Activated CD4-positive, alpha-beta memory T cell treated with anti-CD3 and anti-CD28 coated beads, Interleukin-2, amount 10 ng/mL, durations not matched to agents 7 days and 5 days (primary cell): ENCODE measurements at regions not wholly inside any gene's neighbourhood (a gene's known extent, or its start where the extent isn't known, plus 50 kb on each side); places are given as distances from the start of the nearest gene placed in this dataset.
"Not testable (repeated sequence)": the region's sequence is repeated elsewhere in the genome, so short reads cannot be mapped to it uniquely, and the experiment has no call there.

Experiments
- CTCF ChIA-PET: fragments of 350-600 bp; sonication (Branson Sonifier 250); formaldehyde crosslinking; loops from one replicate; lab custom pipeline; 2021; ENCODE audit warnings: antibody characterized with exemption, inconsistent platforms; lab: Charles Lee
- POLR2A ChIA-PET: fragments of 350-600 bp; sonication (Branson Sonifier 250); formaldehyde crosslinking; loops from one replicate; lab custom pipeline; 2021; ENCODE audit warnings: antibody characterized with exemption; lab: Charles Lee
- DNase-seq: peaks from one replicate; pipeline ENCODE4 v3.0.0-alpha.2; 2020
- H3K27ac Mint-ChIP-seq: one replicate; pipeline ENCODE4 v1.8.0; 2021; ENCODE audit warnings: mild to moderate bottlenecking, mixed read lengths
- H3K27me3 Mint-ChIP-seq: one replicate; pipeline ENCODE4 v1.8.0; 2021; ENCODE audit warnings: mixed read lengths
- H3K36me3 Mint-ChIP-seq: one replicate; pipeline ENCODE4 v1.8.0; 2021; ENCODE audit warnings: low read depth, mixed read lengths
- H3K4me1 Mint-ChIP-seq: one replicate; pipeline ENCODE4 v1.8.0; 2021; ENCODE audit warnings: mixed read lengths
- H3K4me3 Mint-ChIP-seq: one replicate; pipeline ENCODE4 v1.8.0; 2021; ENCODE audit warnings: mild to moderate bottlenecking, mixed read lengths
- H3K9me3 Mint-ChIP-seq: one replicate; pipeline ENCODE4 v1.8.0; 2021; ENCODE audit warnings: mixed read lengths

DNA sequence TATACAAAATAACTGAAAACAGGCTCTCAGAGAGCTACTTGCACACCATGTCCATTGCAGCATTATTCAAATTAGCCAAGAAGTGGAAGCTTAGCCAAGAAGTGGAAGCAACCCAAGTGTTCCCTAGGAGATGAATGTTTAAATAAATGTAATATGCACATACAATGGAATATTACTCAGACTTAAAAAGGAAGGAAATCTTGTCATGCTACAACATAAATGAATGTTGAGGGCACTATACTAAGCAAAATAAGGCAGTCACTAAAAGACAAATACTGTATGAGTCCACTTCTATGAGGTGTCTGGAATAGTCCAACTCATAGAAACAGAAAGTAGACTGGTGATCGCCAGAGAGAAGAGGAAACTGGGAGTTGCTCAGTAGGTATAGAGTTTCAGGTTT, 438.1 kb downstream of the MAT2B start:
- no peak overlapping the region for H3K4me3 Mint-ChIP-seq
- CTCF ChIA-PET = no interaction called here
- H3K27ac Mint-ChIP-seq = no peak overlapping the region
- H3K9me3 Mint-ChIP-seq = peaks cover 4% of the 10 kb centered on the region
- POLR2A ChIA-PET = no interaction called here
- no peaks in the 10 kb centered on the region for H3K27me3 Mint-ChIP-seq
- H3K36me3 Mint-ChIP-seq = no peaks in the 10 kb centered on the region
- no peaks in the 10 kb centered on the region for H3K4me1 Mint-ChIP-seq
- DNase-seq = no peak

DNA sequence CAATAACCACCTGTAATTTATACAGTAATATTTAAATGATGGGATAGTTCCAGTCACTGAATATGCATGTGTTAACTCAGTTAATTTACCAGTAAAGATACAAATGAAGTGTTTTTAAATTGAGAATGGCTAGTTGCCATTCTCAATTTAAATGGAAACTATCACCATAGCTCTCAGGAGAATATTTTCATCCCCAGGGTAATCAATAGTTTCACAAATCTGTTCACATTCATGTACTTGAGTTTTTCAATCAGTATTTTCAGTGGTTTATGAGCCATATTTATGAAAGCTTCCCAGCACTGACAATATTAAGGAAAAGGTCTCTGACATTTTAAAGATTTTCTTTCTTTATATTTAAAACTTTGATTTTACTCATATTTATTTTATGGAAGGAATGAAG, 439.3 kb downstream of the MAT2B start:
- POLR2A ChIA-PET = no interaction called here
- peaks cover 5% of the 10 kb centered on the region for H3K9me3 Mint-ChIP-seq
- H3K27me3 Mint-ChIP-seq = no peaks in the 10 kb centered on the region
- CTCF ChIA-PET = no interaction called here
- H3K4me3 Mint-ChIP-seq = no peak overlapping the region
- H3K36me3 Mint-ChIP-seq = no peaks in the 10 kb centered on the region
- H3K4me1 Mint-ChIP-seq = no peaks in the 10 kb centered on the region
- H3K27ac Mint-ChIP-seq = no peak overlapping the region
- no peak for DNase-seq

DNA sequence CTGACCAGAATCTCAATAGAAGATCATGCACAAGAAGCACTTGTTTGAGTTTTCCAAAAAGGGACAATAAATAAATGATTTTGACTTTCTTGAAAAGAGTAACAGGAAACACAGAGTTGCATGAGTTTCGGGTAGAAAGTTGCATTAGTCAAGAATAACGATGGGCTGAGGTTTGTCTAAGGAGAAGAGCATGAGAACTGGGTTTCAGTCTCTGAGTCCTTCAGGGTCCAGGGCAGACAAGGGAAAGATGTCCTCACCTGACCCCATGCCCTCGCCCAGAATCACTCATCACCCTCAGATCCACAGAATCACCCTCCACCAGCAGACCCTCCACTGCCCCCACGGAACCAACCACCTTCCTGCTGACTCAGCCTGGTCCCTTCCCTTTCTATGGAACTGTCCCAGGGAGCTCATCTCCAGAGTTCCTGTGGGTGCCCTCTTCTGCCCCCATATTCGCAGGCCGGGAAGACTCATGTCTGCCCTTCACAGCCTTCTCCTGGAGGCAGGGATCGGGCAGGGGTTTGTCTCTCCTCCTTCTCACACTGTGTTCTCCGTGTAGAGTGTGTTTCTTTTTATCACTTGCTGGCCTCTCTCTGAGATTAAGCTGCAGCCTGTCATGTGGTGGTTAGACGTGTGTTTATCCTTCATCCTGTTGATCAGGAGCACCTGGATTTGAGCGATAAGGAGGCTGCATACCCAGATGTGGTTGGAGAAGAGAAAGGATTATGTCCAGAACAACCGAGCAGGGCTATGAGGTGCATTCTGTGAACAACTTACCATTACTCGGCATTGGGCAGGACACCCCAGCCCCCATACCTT, 442.6 kb downstream of the MAT2B start:
- DNase-seq = no peak
- Mint-ChIP-seq H3K27ac (no peak overlapping the region), H3K4me1 (no peaks in the 10 kb centered on the region), H3K36me3 (no peaks in the 10 kb centered on the region), H3K9me3 (peaks cover 5% of the 10 kb centered on the region), H3K27me3 (no peaks in the 10 kb centered on the region), H3K4me3 (no peak overlapping the region)
- ChIA-PET POLR2A (no interaction called here), CTCF (no interaction called here)

DNA sequence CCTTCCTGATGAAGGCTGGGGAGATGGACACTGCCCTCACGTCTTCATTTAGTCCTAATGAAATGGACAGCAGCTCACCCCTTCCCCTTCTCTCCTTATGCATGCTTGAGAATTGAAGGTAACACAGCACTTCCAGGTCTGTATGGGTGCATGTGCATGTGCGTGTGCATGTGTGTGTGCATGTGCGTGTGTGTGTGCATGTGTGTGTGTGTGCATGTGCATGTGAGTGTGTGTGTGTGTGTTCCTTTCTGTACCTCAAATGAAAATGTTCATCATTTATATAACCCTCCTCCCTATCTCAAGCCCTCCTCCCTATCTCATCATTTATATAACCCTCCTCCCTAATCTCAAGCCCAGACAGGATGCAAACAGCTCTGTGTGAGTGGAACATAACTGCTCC, 444.8 kb downstream of the MAT2B start:
- ChIA-PET CTCF (no interaction called here), POLR2A (no interaction called here)
- H3K27ac Mint-ChIP-seq = no peak overlapping the region
- H3K4me1 Mint-ChIP-seq = no peaks in the 10 kb centered on the region
- no peak overlapping the region for H3K4me3 Mint-ChIP-seq
- H3K36me3 Mint-ChIP-seq = no peaks in the 10 kb centered on the region
- H3K9me3 Mint-ChIP-seq = peaks cover 5% of the 10 kb centered on the region
- DNase-seq = no peak
- no peaks in the 10 kb centered on the region for H3K27me3 Mint-ChIP-seq

DNA sequence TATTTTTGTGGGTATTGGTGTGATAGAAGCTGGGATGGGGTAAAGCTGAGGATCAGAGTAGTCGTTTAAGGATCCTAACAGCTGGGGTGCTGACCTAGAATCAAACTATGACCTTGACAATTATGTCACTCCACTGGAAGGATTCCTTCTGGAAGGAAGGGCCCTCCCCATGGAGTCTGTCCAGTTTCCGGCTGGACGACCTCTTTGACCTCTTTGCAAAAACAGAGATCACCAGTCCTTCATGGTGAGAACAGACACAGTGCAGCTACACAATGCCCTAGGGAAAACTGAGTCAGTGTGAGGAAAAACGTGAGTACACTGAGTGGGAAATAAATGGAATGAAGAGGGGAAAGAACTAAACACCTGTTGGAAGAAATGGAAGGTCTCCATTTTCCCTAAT, 445.6 kb downstream of the MAT2B start:
- H3K4me3 Mint-ChIP-seq = no peak overlapping the region
- H3K4me1 Mint-ChIP-seq = no peaks in the 10 kb centered on the region
- DNase-seq = no peak
- H3K27ac Mint-ChIP-seq = no peak overlapping the region
- peaks cover 5% of the 10 kb centered on the region for H3K9me3 Mint-ChIP-seq
- ChIA-PET CTCF (no interaction called here), POLR2A (no interaction called here)
- no peaks in the 10 kb centered on the region for H3K36me3 Mint-ChIP-seq
- no peaks in the 10 kb centered on the region for H3K27me3 Mint-ChIP-seq

DNA sequence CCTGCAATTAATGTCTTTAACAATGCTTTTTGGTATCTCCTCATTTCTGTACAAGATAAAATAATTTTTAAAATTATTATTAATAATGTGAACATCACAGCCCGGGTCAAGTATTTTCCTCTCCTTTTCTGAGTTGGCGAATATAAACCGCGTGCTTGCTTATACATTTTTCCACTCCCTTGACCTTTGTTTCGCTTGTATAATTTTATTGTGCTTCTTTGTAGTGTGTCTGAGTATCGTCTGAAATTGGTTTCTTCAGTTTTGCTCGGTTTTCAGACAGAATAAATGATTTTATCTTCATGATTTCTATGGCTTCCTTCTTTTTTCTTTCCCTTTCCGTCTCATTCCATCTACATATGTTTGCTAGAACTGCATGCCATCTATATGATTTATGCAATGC, 448.5 kb downstream of the MAT2B start:
- ChIA-PET POLR2A (no interaction called here), CTCF (no interaction called here)
- Mint-ChIP-seq H3K9me3 (no peaks in the 10 kb centered on the region), H3K27me3 (no peaks in the 10 kb centered on the region), H3K4me1 (no peaks in the 10 kb centered on the region), H3K4me3 (no peak overlapping the region), H3K36me3 (no peaks in the 10 kb centered on the region), H3K27ac (no peak overlapping the region)
- no peak for DNase-seq

DNA sequence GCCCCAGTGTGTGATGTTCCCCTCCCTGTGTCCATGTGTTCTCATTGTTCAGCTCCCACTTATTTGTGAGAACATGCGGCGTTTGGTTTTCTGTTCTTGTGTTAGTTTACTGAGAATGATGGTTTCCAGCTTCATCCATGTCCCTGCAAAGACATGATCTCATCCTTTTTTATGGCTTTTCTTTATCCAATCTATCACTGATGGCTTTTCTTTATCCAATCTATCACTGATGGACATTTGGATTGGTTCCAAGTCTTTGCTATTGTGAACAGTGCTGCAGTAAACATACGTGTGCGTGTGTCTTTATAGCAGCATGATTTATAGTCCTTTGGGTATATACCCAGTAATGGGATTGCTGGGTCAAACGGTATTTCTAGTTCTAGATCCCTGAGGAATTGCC, 455.8 kb downstream of the MAT2B start:
- POLR2A ChIA-PET, CTCF ChIA-PET, H3K27ac Mint-ChIP-seq, H3K4me3 Mint-ChIP-seq, DNase-seq, H3K27me3 Mint-ChIP-seq, H3K4me1 Mint-ChIP-seq, H3K9me3 Mint-ChIP-seq, H3K36me3 Mint-ChIP-seq: not testable (repeated sequence)

DNA sequence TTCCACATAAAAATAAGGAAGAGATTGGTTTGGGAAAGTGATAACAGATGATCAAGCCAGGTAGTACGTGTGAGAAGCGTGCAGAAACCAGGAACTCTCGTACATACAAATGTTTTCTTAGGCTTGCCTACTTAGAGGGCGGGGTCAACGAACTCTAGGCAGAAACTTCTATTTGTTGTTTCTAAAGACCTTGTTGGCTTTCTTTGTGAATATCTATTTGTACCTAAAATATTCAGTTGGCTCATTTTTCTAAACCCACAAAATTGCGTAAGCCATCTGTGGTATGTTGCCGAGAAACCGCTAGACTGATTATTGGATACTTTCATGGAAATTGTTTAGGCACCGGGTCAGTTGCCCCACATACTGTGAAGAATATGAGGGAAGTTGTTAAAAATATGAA, 458.5 kb downstream of the MAT2B start:
- Mint-ChIP-seq H3K27ac (no peak overlapping the region), H3K4me1 (no peaks in the 10 kb centered on the region), H3K27me3 (no peaks in the 10 kb centered on the region), H3K4me3 (no peak overlapping the region), H3K9me3 (no peaks in the 10 kb centered on the region), H3K36me3 (no peaks in the 10 kb centered on the region)
- CTCF ChIA-PET = no interaction called here
- POLR2A ChIA-PET = no interaction called here
- no peak for DNase-seq

DNA sequence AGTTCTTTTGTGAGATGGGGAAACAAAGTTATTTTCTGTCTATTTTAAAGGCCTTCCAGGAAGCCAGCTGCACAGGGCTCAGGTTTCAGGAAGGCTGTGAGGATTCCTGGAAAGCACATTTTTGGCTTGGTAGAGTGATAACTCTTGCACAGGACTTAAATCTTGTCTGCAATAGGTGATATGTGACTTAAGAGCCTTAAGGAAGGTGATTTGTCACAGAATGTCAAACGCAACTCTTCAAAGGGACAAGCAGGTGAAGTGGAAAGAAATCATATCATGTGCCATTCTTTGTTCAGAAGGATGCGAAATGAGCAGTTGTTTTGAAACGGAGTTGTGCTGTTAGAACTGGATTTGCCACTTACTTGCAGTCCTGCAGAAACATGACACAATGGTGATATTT, 459.3 kb downstream of the MAT2B start:
- Mint-ChIP-seq H3K27ac (no peak overlapping the region), H3K4me3 (no peak overlapping the region), H3K27me3 (no peaks in the 10 kb centered on the region), H3K36me3 (no peaks in the 10 kb centered on the region), H3K9me3 (no peaks in the 10 kb centered on the region), H3K4me1 (no peaks in the 10 kb centered on the region)
- CTCF ChIA-PET = no interaction called here
- POLR2A ChIA-PET = no interaction called here
- DNase-seq = no peak

DNA sequence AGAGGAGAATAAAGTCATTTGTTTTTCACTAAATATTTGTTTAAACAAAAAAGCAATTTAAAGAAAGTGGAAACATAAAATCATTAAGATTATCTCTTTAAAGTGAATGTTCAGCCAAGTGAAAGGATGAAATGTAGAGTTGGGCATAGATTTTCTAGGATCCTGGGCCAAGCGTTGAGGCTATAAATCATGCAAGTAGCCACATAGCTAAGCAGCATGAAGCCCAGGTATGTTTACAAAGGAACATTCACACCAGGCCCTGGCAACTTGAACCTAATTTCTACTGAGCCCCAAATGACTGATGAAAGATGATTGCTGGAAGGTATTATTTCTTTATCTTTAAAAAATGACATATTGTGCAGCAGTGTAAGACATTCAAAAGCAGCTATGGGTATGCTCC, 461.8 kb downstream of the MAT2B start:
- H3K27ac Mint-ChIP-seq = no peak overlapping the region
- H3K27me3 Mint-ChIP-seq = no peaks in the 10 kb centered on the region
- no peaks in the 10 kb centered on the region for H3K9me3 Mint-ChIP-seq
- H3K36me3 Mint-ChIP-seq = no peaks in the 10 kb centered on the region
- H3K4me1 Mint-ChIP-seq = no peaks in the 10 kb centered on the region
- DNase-seq = no peak
- no peak overlapping the region for H3K4me3 Mint-ChIP-seq
- ChIA-PET CTCF (no interaction called here), POLR2A (no interaction called here)

DNA sequence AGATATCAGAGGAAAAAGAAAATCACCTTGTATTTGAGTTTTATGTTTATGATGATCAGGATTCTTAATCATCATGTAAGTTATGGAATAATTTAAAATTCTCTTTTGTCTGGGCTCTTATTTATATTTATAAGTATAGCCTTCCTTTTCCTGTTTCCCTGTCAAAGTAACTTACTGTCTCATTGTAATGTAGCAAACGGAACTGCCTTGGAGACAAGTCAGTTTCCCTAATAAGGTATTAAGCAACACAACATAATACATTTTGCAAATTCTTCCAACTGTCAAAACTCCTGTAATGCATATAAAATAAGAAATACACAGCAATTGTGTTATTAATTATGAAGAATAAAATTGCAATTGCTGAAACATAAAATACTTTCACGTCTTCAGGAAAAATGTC, 463.2 kb downstream of the MAT2B start:
- ChIA-PET CTCF (no interaction called here), POLR2A (no interaction called here)
- Mint-ChIP-seq H3K9me3 (no peaks in the 10 kb centered on the region), H3K36me3 (no peaks in the 10 kb centered on the region), H3K4me1 (no peaks in the 10 kb centered on the region), H3K4me3 (no peak overlapping the region), H3K27me3 (no peaks in the 10 kb centered on the region), H3K27ac (no peak overlapping the region)
- DNase-seq = no peak

DNA sequence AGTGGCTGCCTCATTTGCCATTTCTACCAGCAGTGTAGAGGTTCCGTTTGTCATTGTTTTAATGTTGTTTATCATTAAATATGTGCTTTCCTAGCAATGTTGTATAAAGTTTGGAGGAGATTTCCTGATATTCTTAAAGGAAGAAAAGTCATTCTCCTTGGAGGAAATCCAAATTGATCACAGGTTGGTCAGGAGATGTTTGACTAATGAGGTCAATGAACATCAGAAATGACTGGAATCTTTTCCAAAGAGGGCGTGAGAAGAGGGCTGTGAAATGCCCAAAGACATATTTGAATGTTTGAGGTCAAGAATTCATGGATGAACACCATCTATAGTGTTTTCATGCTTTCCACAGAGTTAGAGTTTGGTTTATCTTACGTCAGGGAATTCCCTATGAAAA, 471.3 kb downstream of the MAT2B start:
- no peaks in the 10 kb centered on the region for H3K36me3 Mint-ChIP-seq
- H3K27me3 Mint-ChIP-seq = no peaks in the 10 kb centered on the region
- no peaks in the 10 kb centered on the region for H3K4me1 Mint-ChIP-seq
- H3K4me3 Mint-ChIP-seq = no peak overlapping the region
- CTCF ChIA-PET = no interaction called here
- POLR2A ChIA-PET = no interaction called here
- DNase-seq = no peak
- peaks cover 4% of the 10 kb centered on the region for H3K9me3 Mint-ChIP-seq
- H3K27ac Mint-ChIP-seq = no peak overlapping the region

DNA sequence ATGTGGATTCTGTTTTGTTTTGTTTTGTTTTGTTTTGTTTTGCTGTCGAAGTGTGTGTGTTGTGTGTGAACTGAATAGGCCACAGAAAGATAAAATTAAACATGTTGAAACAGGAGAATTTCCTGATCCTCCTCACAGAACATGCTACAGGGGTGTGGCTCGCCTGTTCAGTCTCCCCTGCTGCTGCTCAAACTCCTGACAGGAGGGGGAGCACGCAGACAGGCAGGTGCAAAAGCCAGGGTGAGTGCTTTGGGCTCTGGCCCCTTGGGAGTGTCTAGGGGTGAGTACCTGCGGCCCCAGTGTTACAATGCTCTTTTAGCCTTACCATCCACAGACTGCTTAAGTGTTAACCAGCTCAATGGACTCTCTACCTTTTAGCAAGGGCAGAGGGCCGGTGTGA, 473.5 kb downstream of the MAT2B start:
- Mint-ChIP-seq H3K4me3 (no peak overlapping the region), H3K4me1 (no peaks in the 10 kb centered on the region), H3K36me3 (no peaks in the 10 kb centered on the region), H3K27ac (no peak overlapping the region), H3K27me3 (no peaks in the 10 kb centered on the region), H3K9me3 (peaks cover 4% of the 10 kb centered on the region)
- DNase-seq = no peak
- CTCF ChIA-PET = no interaction called here
- POLR2A ChIA-PET = no interaction called here

DNA sequence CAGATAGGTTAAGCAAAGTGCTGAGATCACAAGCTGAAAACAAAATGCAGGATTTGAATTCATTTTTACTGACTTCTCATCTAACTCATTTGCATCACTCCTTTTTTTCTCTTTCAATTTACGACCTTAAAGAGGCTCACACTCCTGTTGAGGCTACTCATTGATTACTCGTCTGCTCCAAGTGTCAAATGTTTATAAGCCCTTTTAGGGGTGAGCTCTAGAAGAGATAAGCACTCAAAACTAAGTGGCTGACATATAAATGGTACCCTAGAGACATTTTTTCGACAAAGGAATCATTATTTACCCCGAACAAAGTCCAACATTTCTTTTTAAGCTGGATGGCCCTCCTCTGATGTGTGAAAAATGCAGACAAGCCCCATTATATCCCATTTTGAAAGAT, 483.1 kb downstream of the MAT2B start:
- Mint-ChIP-seq H3K4me1 (no peaks in the 10 kb centered on the region), H3K27ac (no peak overlapping the region), H3K4me3 (no peak overlapping the region), H3K9me3 (peaks cover 2% of the 10 kb centered on the region), H3K27me3 (no peaks in the 10 kb centered on the region), H3K36me3 (no peaks in the 10 kb centered on the region)
- ChIA-PET POLR2A (no interaction called here), CTCF (no interaction called here)
- DNase-seq = no peak
